Left colon (tissue), 2 donors: ENCODE measurements at regions not wholly inside any gene's neighbourhood (a gene's known extent, or its start where the extent isn't known, plus 50 kb on each side); places are given as distances from the start of the nearest gene placed in this dataset.

ENCODE experiments used
- ATAC-seq: fragments of 200-7000 bp; cut with Tn5 transposase; one replicate; pipeline ENCODE4 v1.9.1; 2020; ENCODE audit warnings: mild to moderate bottlenecking, moderate library complexity
- DNase-seq, 2 donors: peaks; one replicate each; pipeline ENCODE4 v3.0.0-alpha.2; 2020
- intact Hi-C, 2 donors: fragments of 100-400 bp; cut with DNase I in 1 of 2; cut with micrococcal nuclease in 1 of 2; formaldehyde crosslinking; loops; one replicate each; pipeline versions ENCODE4 v1.11.2 to v1.14.0; 2022; cut with DNase I, micrococcal nuclease
- donor health status: DM: no; HTN: no; CAD: no.
- donor health status: DM: yes; HTN: yes; CAD: no.

GRCh38 chr6:165034271-165034741 lies 275.1 kb downstream of the C6orf118 start:
- intact Hi-C loops: no loop called here
- DNase-seq (no peak), ATAC-seq (no peak)

GRCh38 chr6:165031502-165031901 lies 277.9 kb downstream of the C6orf118 start:
- intact Hi-C loops: no loop called here
- ATAC-seq (no peak), DNase-seq (no peak)

DNA sequence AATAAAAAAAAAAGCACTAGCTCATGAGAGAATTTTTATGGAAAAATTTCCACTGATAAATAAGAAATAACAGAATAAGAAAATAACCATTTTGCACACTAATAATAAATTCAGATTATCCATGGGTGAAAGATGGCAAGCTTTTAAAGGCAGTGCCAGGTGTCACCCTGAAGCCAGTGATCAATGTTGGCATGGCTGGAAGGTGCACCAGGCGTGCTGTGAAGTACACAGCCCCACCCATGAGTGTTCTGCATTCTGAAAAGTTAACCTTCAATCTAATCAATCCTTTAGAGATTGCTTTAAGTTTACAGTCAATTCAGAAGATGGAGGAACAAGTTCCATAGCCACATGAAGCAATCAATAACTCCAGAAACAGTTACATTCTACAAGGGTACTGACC lies 284.4 kb downstream of the C6orf118 start:
- ATAC-seq: no peak
- DNase-seq: no peak
- intact Hi-C loops: no loop called here

DNA sequence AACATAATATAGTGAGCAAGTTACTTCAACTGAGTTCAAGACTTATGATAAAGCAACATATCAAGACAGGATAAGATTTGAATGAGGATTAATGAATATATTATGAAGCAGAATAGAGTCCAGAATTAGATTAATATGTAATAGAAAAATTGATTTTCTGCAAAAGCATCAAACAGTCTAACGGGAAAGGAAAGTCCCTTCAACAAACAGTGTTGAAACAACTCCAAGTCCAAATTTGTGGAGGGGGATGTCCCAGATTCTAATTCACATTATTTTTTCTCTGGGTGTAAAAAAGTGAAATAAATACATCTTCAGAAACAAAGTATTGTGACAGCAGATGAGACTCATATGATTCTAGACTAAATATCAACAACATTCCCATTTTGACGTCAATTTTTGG lies 289.7 kb downstream of the C6orf118 start:
- DNase-seq (no peak), ATAC-seq (no peak)
- intact Hi-C loops: no loop called here

DNA sequence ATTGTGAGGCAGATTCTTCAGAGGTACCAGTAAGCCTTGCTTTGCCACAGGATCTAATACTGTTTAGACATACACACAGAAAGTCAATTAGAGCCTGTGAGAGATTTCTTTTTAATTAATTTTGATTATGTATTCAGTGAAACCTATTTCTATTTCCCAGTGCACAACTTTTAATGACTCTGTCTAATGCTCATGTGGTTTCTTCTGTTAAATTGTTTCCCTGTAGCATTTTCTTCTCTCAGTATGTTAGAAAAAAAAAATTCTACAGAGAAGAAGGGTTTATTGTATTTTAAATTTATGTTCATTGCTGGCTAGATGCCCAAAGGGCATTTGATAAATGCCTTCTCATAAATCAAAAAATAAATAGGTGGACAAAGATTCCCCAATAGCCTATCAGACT lies 293.7 kb downstream of the C6orf118 start:
- ATAC-seq (no peak), DNase-seq (no peak)
- intact Hi-C loops: no loop called here

- DNase-seq (no peak), ATAC-seq (no peak)
- intact Hi-C loops: no loop called here
Measured at GRCh38 chr6:165013701-165014100, 295.7 kb downstream of the C6orf118 start.

DNA sequence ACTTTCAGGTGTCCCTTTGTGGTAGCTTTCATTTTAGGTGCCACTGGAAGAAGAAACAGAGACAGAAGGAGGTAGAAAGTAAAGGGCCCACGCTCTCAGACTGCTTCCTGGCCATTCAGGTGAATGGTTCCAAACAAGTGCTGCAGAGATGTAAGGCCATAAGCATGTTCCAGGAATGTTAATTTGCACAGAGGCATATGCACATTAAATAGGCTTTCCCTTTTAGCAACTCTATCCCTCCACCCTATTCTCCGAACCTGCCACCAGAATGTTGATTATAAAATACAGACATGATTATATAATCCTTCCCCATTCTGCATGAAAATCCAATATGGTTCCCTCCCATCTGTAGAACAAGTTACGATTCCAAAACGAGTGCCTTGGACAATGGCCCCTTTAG lies 297.2 kb downstream of the C6orf118 start:
- ATAC-seq: no peak
- intact Hi-C loops: no loop called here

DNA sequence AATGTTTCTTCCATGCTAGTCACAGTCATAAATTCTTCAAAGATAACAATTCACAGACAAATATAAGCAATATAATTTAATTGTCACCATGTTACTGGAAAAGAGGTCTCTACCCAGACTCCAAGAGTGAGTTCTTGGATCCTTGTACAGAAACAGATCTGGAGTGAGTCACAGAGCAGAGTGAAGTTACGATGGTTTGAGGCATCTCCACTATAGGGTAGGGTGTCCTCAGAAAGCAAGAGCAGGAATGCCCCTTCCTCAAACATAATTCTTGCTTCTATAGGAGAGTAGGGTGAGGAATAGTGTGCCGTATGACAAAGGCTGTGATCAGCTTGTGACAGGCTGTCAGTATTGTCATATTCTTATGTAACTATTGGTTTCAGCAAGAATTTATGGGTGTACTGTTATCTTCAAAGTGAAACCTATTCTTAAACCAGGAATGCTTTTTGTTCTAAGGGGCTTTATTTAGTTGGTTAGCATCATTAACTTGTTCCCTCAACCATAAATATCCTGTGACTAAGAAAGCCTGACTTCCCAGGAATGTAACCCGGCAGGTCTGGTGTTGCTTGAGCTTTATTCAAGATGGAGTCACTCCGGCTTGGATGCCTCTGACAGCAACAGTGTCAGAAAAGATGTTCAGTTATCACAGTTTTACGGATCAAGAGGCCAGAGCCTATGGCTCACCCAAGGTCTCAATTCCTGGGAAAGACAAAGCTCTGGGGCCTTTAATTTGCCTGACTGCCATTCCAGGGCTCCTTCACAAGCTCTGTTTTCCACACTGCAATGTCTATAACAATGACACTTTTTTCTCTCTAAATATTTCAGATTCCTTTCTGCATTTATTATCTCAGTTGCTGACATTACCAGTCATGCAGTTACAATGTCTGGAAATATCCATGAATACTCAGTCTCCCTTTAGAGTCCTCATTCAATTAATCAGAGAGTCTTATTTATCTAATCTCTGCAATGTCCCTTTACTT lies 298.6 kb downstream of the C6orf118 start:
- ATAC-seq: no peak
- intact Hi-C loops: no loop called here

More for the DNA sequence above, 297.2 kb downstream of the C6orf118 start:
- DNase-seq: no peak

GRCh38 chr6:165008971-165009370 lies 300.4 kb downstream of the C6orf118 start:
- DNase-seq (no peak), ATAC-seq (no peak)
- intact Hi-C loops: no loop called here

More for the DNA sequence above, 298.6 kb downstream of the C6orf118 start:
- no peak for DNase-seq

- intact Hi-C loops: no loop called here
- no peak for ATAC-seq
- DNase-seq: no peak
Measured at GRCh38 chr6:165002866-165003265, 306.5 kb downstream of the C6orf118 start.

DNA sequence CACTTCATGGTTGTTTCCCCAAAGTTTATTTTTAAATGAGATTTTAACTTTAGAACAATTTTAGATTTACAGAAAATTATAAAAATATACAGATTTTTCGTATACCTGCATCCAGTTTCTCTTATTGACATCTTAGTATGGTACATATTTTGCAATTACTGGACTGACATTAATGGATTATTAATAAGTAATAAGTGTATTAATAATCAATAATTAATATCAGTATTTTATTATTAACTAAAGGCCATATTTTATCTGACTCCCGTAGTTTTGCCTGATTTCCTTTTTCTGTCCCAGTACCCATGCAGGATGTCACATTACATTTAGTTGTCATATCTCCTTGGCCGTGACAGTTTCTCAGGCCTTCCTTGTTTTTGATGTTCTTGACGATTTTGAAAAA lies 307.0 kb downstream of the C6orf118 start:
- intact Hi-C loops: no loop called here
- ATAC-seq: no peak
- no peak for DNase-seq

DNA sequence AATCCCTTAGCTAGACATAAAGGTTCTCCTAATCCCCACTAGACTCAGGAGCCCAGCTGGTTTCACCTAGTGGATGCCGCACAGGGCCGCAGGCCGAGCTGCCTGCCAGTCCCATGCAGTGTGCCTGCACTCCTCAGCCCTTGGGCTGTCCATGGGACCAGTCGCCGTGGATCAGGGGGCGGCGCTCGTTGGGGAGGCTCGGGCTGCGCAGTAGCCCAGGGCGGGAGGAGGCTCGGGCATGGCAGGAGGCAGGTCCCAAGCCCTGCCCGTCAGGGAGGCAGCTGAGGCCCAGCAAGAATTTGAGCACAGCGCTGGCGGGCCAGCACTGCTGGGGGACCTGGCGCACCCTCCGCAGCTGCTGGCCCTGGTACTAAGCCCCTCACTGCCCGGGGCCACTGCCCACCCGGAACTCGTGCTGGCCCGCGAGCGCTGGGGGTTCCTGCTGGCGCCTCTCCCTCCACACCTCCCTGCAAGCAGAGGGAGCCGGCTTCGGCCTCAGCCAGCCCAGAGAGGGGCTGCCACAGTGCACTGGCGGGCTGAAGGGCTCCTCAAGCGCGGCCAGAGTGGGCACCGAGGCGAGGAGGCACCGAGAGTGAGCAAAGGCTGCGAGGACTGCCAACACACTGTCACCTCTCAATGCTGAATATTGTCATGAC lies 307.8 kb downstream of the C6orf118 start:
- intact Hi-C loops: no loop called here
- ATAC-seq: no peak
- no peak for DNase-seq

GRCh38 chr6:164998297-164998696 lies 311.1 kb downstream of the C6orf118 start:
- ATAC-seq: no peak
- no peak for DNase-seq
- intact Hi-C loops: no loop called here

- ATAC-seq: no peak
- DNase-seq: no peak
- intact Hi-C loops: no loop called here
Measured at GRCh38 chr6:164996838-164997237, 312.6 kb downstream of the C6orf118 start.

DNA sequence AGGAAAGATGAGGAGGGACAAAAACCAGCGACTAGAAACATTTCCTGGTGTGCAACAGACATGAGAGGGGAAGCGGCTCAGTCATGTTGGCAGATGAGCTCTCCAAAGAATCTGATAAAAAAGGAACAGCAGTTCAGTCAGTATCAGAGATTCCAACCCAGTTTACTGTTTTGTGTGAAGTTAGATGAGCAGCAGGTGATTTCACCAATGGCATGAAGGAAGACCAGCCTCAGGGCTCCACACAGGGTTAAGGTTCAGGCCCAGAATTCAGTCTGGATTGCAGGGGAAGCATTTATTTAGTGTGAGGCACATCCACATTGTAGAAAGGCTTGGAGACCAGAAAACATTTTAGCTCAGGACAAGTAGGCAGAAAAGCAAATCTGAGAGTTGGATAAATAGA lies 317.8 kb downstream of the C6orf118 start:
- intact Hi-C loops: no loop called here
- no peak for ATAC-seq
- DNase-seq: no peak

- DNase-seq (no peak), ATAC-seq (no peak)
- intact Hi-C loops: no loop called here
Measured at GRCh38 chr6:164990901-164991300, 318.5 kb downstream of the C6orf118 start.

DNA sequence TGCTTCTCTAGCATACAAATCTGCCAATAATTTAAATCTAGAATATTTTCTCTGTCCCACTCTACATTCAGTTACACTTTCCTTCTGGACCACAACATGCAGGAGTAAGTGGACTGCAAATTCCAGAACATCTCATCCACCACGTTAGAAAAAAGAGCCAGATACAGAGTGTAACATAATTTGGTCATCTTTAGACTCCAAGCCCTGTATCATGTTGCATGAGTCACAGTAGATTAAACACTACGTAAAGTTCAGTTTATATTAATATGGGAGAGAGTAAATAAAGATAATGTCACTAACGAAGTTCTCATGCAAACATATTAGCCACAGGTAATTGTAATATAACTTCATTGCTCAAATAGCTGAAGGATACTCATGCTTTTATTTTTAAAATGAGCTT lies 327.0 kb downstream of the C6orf118 start:
- ATAC-seq (no peak), DNase-seq (no peak)
- intact Hi-C loops: no loop called here

GRCh38 chr6:164967102-164967501 lies 342.3 kb downstream of the C6orf118 start:
- ATAC-seq: no peak
- no peak for DNase-seq
- intact Hi-C loops: no loop called here

GRCh38 chr6:164962805-164963204 lies 346.6 kb downstream of the C6orf118 start:
- DNase-seq (no peak), ATAC-seq (no peak)
- intact Hi-C loops: no loop called here

GRCh38 chr6:164947164-164947563 lies 362.2 kb downstream of the C6orf118 start:
- DNase-seq: no peak
- ATAC-seq: no peak
- intact Hi-C loops: no loop called here
